Mammary epithelial cell (primary cell): ENCODE measurements at regions not wholly inside any gene's neighbourhood (a gene's known extent, or its start where the extent isn't known, plus 50 kb on each side); places are given as distances from the start of the nearest gene placed in this dataset.

Experiments used
- EZH2 ChIP-seq: IDR thresholded peaks from 2 replicates; pipeline ENCODE4 v1.6.1; 2012; ENCODE audit warnings: low read length, inconsistent platforms, borderline replicate concordance
- TF ChIP-seq, protein P1 (sequence below), 2 donors: IDR thresholded peaks in 1 of 2; conservative IDR thresholded peaks in 1 of 2; 2 replicates each; pipeline ENCODE4 v1.5.1; 2011 to 2012; ENCODE audit warnings: inconsistent platforms in 2 of 2, low read length in 2 of 2, mild to moderate bottlenecking in 2 of 2, control low read depth in 1 of 2, low read depth in 1 of 2; ENCODE audit not compliant: insufficient read depth in 1 of 2; ENCODE audit errors: extremely low read depth in 1 of 2

DNA sequence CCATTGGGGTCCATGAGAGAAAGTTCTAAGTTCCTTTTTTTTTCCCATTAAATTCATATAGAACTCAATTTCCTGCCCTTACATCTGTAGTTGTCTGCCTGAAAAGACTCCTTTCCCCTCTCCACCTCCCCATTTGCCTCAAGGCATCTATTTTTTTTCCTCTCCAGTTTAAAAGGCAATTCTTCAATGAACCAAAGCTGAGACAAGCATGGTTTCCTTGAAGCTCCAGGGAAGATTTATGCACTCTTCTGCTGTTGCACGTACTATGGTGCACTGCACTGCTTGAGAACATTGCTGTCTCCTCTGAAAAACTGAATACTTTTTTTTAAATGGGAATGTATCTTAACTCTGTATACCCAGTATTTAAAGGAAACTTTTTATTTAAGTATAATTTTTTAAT, 465.2 kb downstream of the CD83 start:
- TF ChIP-seq EZH2, result no peak
- TF ChIP-seq, protein P1, sequence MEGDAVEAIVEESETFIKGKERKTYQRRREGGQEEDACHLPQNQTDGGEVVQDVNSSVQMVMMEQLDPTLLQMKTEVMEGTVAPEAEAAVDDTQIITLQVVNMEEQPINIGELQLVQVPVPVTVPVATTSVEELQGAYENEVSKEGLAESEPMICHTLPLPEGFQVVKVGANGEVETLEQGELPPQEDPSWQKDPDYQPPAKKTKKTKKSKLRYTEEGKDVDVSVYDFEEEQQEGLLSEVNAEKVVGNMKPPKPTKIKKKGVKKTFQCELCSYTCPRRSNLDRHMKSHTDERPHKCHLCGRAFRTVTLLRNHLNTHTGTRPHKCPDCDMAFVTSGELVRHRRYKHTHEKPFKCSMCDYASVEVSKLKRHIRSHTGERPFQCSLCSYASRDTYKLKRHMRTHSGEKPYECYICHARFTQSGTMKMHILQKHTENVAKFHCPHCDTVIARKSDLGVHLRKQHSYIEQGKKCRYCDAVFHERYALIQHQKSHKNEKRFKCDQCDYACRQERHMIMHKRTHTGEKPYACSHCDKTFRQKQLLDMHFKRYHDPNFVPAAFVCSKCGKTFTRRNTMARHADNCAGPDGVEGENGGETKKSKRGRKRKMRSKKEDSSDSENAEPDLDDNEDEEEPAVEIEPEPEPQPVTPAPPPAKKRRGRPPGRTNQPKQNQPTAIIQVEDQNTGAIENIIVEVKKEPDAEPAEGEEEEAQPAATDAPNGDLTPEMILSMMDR (conservative IDR thresholded peaks at IDR 0.05 in 1 of 2, IDR thresholded peaks at IDR 0.05 in 1 of 2; ENCODE audit: extremely low read depth in 1 of 2, insufficient read depth in 1 of 2, low read depth in 1 of 2, low read length in 2 of 2), result no peak
